GM19467 (cell line): ENCODE measurements at regions not wholly inside any gene's neighbourhood (a gene's known extent, or its start where the extent isn't known, plus 50 kb on each side); places are given as distances from the start of the nearest gene placed in this dataset.
"Not testable (repeated sequence)": the region's sequence is repeated elsewhere in the genome, so short reads cannot be mapped to it uniquely, and the experiment has no call there.

Source experiments
- ATAC-seq: cut with Tn5 transposase; IDR thresholded peaks from one replicate; pipeline ENCODE4 v1.9.1; 2021; ENCODE audit warnings: mild to moderate bottlenecking, moderate library complexity; ENCODE audit not compliant: unreplicated experiment

DNA sequence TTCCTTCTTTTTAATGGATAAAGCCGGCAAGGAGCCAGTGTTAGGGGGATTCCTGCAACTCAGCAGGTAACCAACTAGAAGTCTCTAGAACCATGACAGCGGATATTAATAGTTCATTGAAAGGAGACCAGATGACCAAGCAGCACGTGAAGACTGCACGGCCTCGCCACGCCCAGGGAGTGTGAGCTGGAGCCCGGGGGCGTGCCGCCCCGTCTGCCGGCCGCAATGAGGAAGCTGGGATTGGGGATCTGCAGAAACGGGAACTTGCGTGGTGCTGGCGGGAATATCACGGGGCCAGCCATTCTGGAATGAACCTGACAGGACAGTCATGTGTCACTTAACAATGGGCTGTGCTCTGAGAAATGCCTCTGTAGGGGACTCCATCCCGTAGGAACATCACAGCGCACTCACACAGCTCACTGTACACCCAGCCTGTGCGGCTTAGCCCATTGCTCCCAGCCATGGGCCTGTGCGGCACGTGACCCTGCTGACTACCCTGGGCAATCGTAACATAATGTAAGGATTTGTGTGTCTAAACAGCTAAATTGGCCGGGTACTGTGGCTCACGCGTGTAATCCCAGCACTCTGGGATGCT is 4092.8 kb upstream of the TPTE start:
- not testable (repeated sequence) for ATAC-seq

DNA sequence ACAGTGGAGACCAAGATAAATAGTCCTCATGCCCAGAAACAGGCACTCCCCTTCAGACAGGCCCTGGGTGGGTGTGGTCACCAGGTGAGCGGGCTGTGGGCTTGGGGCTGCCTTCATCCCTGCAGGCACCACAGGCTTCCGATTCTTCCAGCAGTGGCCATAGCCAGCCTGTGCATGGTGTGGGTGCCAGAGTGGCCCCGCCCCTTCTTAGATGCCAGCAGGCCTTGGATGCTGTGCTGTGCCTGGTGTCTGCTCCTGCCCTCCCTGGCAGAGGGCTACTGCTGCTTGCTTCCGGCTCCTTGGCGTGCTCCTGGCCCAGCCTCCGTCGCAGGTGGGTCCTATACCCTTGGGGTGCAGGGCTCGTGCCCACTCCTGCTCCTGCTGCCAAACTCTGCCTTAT is 4091.5 kb upstream of the TPTE start:
- ATAC-seq: not testable (repeated sequence)

DNA sequence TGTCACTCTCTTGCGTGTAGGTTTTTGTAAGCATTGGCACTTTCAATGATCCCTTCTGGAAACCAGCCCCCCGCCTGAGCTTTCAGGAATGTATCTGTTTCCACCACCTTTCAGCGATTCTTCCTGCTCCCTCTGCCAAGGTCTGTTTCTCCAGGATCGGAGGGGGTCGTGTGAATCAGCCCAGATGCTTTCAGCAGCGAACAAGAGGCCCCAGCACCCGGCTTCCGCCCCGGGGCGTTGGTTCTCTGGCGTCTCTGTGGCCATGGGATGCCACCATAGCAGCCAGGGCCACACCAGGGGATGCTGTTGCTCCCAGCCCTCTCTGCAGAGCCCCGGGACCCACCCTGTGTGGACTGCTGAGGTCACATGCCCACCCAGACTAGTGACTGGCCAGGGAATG is 4088.2 kb upstream of the TPTE start:
- not testable (repeated sequence) for ATAC-seq

- not testable (repeated sequence) for ATAC-seq
Measured at GRCh38 chr21:6436205-6436604, 4085.2 kb upstream of the TPTE start.

DNA sequence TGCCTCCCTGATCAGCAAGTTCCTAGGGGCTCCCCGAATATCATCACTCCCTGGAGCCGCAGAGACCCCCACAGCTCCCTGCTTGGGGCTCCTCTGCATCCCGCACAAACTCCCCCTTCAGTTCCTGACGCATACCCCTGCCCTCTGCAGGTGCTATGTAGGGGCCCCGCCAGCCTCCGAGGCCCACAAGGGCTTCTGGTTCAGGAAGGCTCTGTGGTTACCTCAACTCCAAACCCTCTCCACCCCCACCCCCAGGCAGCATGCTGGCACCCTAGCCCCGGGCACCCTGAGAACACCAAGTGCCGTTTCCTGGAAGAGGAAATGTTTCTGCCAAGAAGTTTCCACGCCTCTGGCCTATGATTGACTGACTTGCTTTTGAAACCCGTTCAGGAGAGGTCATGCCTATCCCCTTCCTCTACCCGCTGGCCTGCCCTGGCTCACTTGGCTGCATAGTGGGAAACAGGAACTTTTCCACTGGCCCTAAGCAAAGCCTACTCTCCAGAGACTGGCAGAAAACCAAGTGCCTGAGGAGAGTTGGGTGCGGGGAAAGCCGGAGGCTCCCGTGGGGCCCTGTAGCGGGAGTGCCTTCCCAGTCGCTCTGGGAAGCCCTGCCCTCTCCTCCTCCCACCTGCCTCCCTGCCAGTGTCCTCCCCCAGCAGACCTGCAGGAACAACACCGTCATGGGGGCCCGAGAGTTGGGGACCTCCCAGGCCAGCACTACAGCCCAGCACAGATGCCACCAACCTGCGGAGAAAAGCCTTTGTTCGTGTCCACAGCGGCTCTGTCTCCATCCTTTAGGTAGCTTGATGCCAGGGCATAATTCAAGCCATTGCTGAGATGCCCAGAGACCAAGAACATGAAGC is 4084.2 kb upstream of the TPTE start:
- not testable (repeated sequence) for ATAC-seq

GRCh38 chr21:6437834-6438187 is 4083.6 kb upstream of the TPTE start:
- not testable (repeated sequence) for ATAC-seq

GRCh38 chr21:6439058-6439457 is 4082.3 kb upstream of the TPTE start:
- ATAC-seq: not testable (repeated sequence)

GRCh38 chr21:6454648-6455340 is 4066.6 kb upstream of the TPTE start:
- not testable (repeated sequence) for ATAC-seq

DNA sequence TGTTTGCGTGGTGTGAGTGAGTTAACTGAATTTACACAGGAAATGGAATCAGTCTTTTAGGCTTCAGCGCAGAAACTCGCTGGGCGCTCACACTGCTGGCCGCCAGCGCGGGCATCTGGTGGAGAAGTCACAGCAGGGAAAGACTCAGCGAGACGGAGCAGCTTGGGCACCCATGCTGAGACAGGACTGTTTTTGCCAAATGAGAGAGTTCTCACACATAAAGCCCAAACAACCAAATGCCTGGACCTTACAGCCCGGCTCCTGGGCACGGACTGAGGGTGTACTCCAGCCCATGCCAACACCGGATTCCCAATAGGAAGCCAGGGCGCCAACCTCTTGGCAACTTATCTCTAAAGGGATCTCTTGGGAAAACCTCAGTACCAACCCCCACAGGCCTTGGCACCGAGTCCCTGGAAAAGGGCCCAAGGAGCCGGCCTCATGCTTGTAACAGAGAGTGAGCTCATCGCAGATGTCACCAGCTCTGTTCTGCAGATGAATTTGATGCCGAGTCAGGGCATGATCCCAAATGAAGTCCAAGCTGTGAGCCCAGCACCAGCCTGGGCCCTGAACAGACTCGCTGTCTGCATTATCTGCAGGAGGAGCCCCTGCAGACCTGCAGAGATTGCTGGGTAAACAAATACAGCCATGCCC is 4065.2 kb upstream of the TPTE start:
- ATAC-seq: not testable (repeated sequence)

GRCh38 chr21:6459761-6460160 is 4061.6 kb upstream of the TPTE start:
- not testable (repeated sequence) for ATAC-seq

- not testable (repeated sequence) for ATAC-seq
Measured at GRCh38 chr21:6461358-6461757, 4060.0 kb upstream of the TPTE start.

GRCh38 chr21:6464419-6464818 is 4057.0 kb upstream of the TPTE start:
- not testable (repeated sequence) for ATAC-seq

DNA sequence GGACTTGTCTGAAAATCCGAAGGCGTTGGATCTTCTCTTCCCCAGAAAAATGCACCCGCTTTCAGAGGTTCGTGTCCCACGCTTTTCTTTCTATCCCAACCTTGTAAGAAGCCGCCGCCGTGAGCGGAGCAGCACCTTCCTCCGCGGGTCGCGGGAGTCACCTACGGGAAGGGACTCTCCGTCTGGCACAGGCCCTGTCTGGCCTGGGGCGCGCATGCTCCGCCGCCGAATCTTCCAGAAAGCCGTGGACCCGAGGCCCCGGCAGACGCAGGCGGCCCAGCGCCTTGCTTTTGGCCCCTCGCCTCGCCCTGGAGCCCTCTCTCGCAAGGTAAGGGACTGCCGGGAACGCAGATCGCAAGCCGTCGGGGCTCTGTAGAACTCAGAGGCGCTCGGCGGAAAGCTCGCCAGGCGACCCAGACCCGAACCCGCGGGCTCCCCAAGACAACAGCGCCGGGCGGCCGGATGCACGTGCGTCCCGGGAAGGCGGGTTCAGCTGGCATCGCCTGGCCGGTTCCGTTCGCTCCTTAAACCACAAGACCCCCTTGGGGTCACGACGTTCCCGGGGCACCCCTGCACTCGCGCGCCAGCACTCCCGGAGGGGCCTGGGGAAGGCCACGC is 4055.2 kb upstream of the TPTE start:
- ATAC-seq: not testable (repeated sequence)

DNA sequence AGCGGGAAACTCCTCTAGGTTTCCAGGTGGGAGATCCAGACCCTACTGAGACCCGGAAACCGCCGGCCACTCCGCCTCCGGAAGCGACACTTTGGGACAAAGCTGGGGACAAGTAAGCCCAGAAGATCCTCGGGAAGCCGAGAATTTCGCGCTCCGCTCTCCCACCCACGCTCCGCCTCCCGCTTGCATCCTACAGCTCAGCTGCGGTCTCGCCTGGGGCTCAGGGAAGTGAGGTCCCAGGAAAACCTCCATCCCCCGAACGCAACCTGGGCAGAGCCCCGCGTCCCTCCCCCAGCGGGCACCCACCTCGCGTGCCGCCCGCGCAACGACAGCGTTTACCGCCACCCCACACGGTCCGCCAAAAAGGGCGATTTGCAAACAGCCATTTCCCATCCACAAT is 4054.7 kb upstream of the TPTE start:
- ATAC-seq: not testable (repeated sequence)

GRCh38 chr21:6467189-6467774 is 4054.1 kb upstream of the TPTE start:
- not testable (repeated sequence) for ATAC-seq

GRCh38 chr21:6467907-6468306 is 4053.5 kb upstream of the TPTE start:
- not testable (repeated sequence) for ATAC-seq

DNA sequence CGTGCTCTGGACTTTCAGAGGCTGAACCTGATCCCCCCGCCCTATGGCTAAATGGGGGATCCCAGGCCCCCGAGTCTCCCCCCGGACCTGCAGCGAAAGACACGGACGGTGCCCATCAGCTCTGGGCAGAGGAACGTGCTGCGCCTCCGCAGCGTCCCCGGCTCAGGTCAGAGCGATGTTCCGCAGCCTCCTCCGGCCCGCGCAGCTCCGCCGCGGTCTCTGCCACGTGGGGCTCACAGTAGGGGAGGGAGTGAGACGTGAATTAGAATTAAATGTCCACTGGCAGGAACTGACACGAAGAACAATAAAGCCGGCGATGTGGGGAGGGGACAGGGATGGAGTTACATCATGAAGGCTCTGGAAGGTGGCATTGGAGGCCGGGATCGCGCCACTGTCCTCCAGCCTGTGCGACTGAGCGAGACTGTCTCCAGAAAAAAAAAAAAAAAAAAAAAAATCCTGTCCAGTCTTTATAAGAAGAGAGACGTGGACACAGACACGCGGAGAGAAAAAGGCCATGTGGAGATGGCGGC is 4053.0 kb upstream of the TPTE start:
- ATAC-seq: not testable (repeated sequence)

- not testable (repeated sequence) for ATAC-seq
Measured at GRCh38 chr21:6474250-6474968, 4047.0 kb upstream of the TPTE start.

DNA sequence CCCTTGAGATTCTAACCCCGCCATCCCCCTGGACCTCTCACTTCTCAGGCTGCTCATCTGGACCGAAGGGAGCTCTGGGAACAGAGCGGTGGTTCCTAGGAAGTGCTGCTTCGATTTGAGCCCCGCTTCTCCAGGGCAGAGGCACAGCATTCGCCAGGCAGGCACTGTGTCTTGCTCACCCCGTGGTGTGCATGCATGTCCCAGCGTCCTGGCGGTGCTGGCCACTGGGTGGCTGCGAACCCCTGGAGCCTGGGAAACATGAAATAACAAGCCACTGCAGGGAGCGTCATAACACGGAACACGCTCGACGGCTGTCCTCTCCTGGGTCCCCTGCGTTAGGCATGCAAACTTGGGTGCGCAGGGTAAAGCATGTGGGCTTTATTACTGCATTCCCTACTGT is 4040.3 kb upstream of the TPTE start:
- not testable (repeated sequence) for ATAC-seq
